Adrenal gland (tissue), 9 donors: ENCODE measurements at regions not wholly inside any gene's neighbourhood (a gene's known extent, or its start where the extent isn't known, plus 50 kb on each side); places are given as distances from the start of the nearest gene placed in this dataset.

Experiments used
- DNase-seq, 7 donors: peaks; one replicate each; pipeline ENCODE4 v3.0.0-alpha.2; 2019 to 2020
- H3K27ac ChIP-seq, 5 donors: fragments of 200-600 bp; sonication (generic) in 4 of 5; 1 replicate in 3 of 5; 2 replicates in 2 of 5; pipeline versions ENCODE4 v1.5.1 to v1.8.0; 2016 to 2020; ENCODE audit warnings: mild to moderate bottlenecking in 1 of 5
- H3K27me3 ChIP-seq: fragments of 200-600 bp; 2 replicates; pipeline ENCODE4 v1.8.0; 2021
- H3K36me3 ChIP-seq, 2 donors: fragments of 200-600 bp; replicated peaks in 1 of 2; 1 replicate in 1 of 2; 2 replicates in 1 of 2; pipeline versions ENCODE4 v1.5.1 to v1.8.0; 2018 to 2022
- H3K4me1 ChIP-seq, 2 donors: fragments of 200-600 bp; replicated peaks in 1 of 2; 1 replicate in 1 of 2; 2 replicates in 1 of 2; pipeline versions ENCODE4 v1.5.1 to v1.8.0; 2018 to 2021
- H3K4me3 ChIP-seq, 4 donors: fragments of 200-600 bp; sonication (generic) in 3 of 4; one replicate each; pipeline ENCODE4 v1.5.1; 2016 to 2018
- H3K9me3 ChIP-seq, 3 donors: fragments of 200-600 bp; sonication (generic) in 1 of 3; replicated peaks in 1 of 3; 1 replicate in 2 of 3; 2 replicates in 1 of 3; pipeline versions ENCODE4 v1.5.1 to v1.8.0; 2016 to 2021
- CTCF ChIP-seq, 6 experiments: fragments of 450-650 bp in 4 of 6; fragments of 200-600 bp in 2 of 6; sonication (generic) in 1 of 6; IDR thresholded peaks; 1 replicate in 5 of 6; 2 replicates in 1 of 6; pipeline versions ENCODE4 v1.5.1 to v1.8.0; 2016 to 2021; ENCODE audit warnings: antibody characterized with exemption in 6 of 6, mild to moderate bottlenecking in 2 of 6, moderate library complexity in 1 of 6
- POLR2A ChIP-seq, 2 donors: fragments of 450-650 bp; IDR thresholded peaks; one replicate each; pipeline ENCODE4 v1.6.1; 2017; ENCODE audit warnings: antibody characterized with exemption in 2 of 2, mild to moderate bottlenecking in 2 of 2, moderate library complexity in 1 of 2
- WGBS, 4 donors: extraction: QIAGEN DNeasy Blood & Tissue Kit in 2 of 4; methylation state at CpG; one replicate each; pipeline versions ENCODE4 v1.1.5 to v1.1.7; 2013 to 2017; 5-methylcytosine and 5-hydroxymethylcytosine counted together
- intact Hi-C, 2 donors: fragments of 100-400 bp; cut with DNase I; formaldehyde crosslinking; loops; one replicate each; pipeline versions ENCODE4 v1.14.1 to v1.15.0; 2022 to 2023
- donor health status: healthy with polysubstance abuse.
- donor health status: Bipolar disorder and iron deficiency.
- donor health status: DM: yes; HTN: yes; CAD: no.
- donor health status: DM: no; HTN: no; CAD: no.
- donor health status: DM: no; HTN: no; CAD: no.

- DNase-seq: no peak
- WGBS, 4 donors: 80 to 88% (median 83%) methylated on average over 2 of the region's 2 CpGs
- Histone ChIP-seq H3K36me3 (no peaks in the 10 kb centered on the region), H3K4me1 (no peaks in the 10 kb centered on the region), H3K27ac (no peak overlapping the region), H3K9me3 (no peaks in the 10 kb centered on the region), H3K27me3 (no peaks in the 10 kb centered on the region), H3K4me3 (no peak overlapping the region)
- TF ChIP-seq CTCF (IDR thresholded peaks at IDR 0.05): no peak
- no peak for TF ChIP-seq POLR2A (IDR thresholded peaks at IDR 0.05)
- intact Hi-C loops: no loop called here
Observed at GRCh38 chr5:115396688-115397087, 100.2 kb upstream of the CCDC112 start.

- WGBS, 4 donors: 62 to 71% (median 68%) methylated on average over 2 of the region's 2 CpGs
- Histone ChIP-seq H3K4me1 (no peaks in the 10 kb centered on the region), H3K36me3 (no peaks in the 10 kb centered on the region), H3K4me3 (no peak overlapping the region), H3K9me3 (no peaks in the 10 kb centered on the region), H3K27me3 (no peaks in the 10 kb centered on the region), H3K27ac (no peak overlapping the region)
- TF ChIP-seq CTCF (IDR thresholded peaks at IDR 0.05) (no peak), POLR2A (IDR thresholded peaks at IDR 0.05) (no peak)
- intact Hi-C loops: no loop called here
- no peak for DNase-seq
Observed at GRCh38 chr5:115396081-115396480, 99.6 kb upstream of the CCDC112 start.

GRCh38 chr5:115394531-115394930 lies 98.1 kb upstream of the CCDC112 start:
- no peak overlapping the region for H3K4me3 ChIP-seq
- intact Hi-C loops: no loop called here
- no peaks in the 10 kb centered on the region for H3K9me3 ChIP-seq
- DNase-seq: no peak
- no peak overlapping the region for H3K27ac ChIP-seq
- no peaks in the 10 kb centered on the region for H3K36me3 ChIP-seq
- H3K27me3 ChIP-seq: no peaks in the 10 kb centered on the region
- 65 to 82% (median 79%) methylated on average over 3 of the region's 3 CpGs for WGBS, 4 donors
- no peak for TF ChIP-seq CTCF (IDR thresholded peaks at IDR 0.05)
- no peak for TF ChIP-seq POLR2A (IDR thresholded peaks at IDR 0.05)
- H3K4me1 ChIP-seq: no peaks in the 10 kb centered on the region

GRCh38 chr5:115393239-115393638 lies 96.8 kb upstream of the CCDC112 start:
- no peak overlapping the region for H3K27ac ChIP-seq
- no peak overlapping the region for H3K4me3 ChIP-seq
- no peaks in the 10 kb centered on the region for H3K27me3 ChIP-seq
- intact Hi-C loops: no loop called here
- DNase-seq: no peak
- no peak for TF ChIP-seq POLR2A (IDR thresholded peaks at IDR 0.05)
- TF ChIP-seq CTCF (IDR thresholded peaks at IDR 0.05): no peak
- no peaks in the 10 kb centered on the region for H3K4me1 ChIP-seq
- H3K36me3 ChIP-seq: no peaks in the 10 kb centered on the region
- H3K9me3 ChIP-seq: no peaks in the 10 kb centered on the region
- WGBS, 4 donors: 60 to 80% (median 68%) methylated on average over 2 to 4 of the region's 4 CpGs
